ENCODE measurements at regions not wholly inside any gene's neighbourhood (a gene's known extent, or its start where the extent isn't known, plus 50 kb on each side); places are given as distances from the start of the nearest gene placed in this dataset.
A peak's percentile ranks its signal among the peaks of the same experiment; 100 is the strongest.

DNA sequence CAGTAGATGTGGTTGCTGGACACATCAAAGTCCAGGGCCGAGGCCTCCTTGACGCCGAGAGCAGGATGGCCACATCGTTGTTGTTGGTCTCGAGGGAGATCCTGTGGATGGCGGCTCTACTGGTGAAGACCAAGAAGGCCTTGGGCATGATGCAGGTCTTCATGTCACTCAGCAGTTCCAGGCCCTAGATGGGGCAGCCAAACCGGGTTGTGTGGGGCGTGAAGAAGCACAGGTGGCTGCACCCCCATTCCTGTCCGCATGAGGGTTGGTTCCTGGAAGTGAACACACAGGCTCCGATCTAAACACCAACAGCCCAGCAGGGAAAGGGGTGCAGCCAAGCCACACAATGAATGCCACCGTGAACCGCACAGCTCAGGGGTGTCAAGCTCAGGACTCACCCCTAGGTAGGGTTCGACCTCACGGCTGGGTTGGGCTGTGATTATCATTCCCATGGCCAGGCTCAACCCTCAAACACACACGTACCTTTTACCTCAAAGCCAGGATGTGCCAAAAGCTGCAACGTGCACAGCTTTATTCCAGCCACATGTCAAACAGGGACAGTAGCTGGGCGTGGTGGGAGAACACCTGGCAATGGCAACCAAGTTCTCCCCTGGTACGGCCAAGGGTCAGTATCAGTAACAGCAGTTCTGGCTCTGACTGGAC lies 132.3 kb downstream of the CRYBB2 start:
- DNase-seq: no peak

GRCh38 chr22:25352294-25352680 lies 132.8 kb downstream of the CRYBB2 start:
- no peak for DNase-seq

DNA sequence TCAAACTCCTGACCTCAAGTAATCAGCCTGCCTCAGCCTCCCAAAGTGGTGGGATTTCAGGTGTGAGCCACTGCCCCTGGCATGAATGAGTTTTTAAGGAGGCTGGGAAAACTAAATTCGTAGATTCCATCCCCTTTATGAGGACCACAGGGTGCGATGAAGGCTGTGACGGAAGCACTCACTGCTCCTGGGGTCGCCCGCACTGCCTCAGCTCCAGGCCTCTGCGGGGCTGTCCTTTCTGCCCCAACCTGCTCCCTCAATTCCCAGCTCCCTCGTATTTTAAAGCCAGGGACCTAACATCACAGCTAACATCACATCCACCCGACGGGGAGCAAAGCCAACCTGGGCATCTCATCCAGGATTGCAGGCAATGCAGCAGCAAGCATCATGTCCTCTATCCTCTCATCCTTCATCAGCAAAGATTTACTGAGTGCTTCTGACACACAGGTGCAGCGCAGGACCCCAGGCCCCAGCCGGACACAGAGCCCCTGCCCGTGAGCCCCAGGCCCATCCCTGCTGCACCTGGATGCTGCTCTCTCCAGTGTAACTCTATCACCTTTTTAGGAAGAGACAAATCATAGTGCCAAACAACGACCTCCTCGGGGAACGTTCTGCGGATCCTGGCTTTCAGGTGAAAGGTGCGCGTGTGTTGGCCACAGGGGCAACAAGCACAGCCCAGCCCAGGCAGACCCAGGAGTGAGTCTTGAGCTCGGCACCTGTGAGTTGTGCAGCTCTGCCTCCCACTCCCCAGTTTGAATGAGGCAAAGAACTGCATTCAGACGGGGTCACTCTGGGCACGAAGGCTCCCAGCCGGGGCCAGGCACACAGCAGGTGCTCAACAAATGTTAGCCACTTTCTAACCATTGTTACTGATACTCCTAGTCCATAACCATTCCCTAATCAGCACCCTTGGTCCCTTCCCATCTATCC lies 134.3 kb downstream of the CRYBB2 start:
- DNase-seq: no peak

GRCh38 chr22:25354456-25354855 lies 135.0 kb downstream of the CRYBB2 start:
- no peak for DNase-seq

DNA sequence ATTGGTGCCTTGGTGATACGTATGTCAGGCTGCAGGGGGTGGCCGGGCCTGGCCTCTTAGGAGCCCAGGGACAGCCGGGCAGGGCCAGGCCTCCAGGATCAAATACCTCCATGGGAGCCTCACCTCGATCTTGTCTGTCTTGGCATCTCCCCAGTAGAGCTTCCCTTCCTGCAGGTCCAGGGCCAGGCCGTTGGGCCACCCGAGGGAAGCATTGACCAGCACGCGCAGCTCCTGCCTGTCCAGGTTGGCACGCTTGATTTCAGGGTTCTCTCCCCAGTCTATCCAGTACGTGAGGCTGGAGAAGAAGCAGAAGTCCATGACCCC lies 137.7 kb downstream of the CRYBB2 start:
- DNase-seq: no peak

GRCh38 chr22:25357606-25358420 lies 138.4 kb downstream of the CRYBB2 start:
- DNase-seq: no peak

- no peak for DNase-seq
Observed at GRCh38 chr22:25358421-25359170, 139.2 kb downstream of the CRYBB2 start.

GRCh38 chr22:25359601-25360261 lies 140.3 kb downstream of the CRYBB2 start:
- no peak for DNase-seq

DNA sequence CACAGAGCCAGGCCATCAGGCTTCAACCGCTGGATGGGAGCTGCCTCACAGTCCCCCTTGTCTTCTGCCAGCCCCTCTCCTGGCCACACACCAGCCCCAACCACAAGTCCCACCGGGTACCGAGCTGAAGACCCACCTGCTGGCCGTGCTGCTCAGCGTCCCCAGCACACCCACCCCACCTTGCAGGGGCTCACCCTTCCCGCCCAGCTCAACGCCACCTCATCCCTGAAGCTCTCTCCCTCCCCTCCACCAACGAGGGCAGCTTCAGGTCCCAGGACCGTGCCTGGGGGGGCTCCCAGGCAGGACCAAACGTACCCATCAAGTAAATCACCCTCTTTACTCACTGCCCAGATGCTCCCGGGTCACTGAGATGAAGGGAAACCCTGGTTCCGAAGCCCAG lies 141.0 kb downstream of the CRYBB2 start:
- DNase-seq: no peak

- DNase-seq: no peak
Observed at GRCh38 chr22:25360891-25361645, 141.6 kb downstream of the CRYBB2 start.

DNA sequence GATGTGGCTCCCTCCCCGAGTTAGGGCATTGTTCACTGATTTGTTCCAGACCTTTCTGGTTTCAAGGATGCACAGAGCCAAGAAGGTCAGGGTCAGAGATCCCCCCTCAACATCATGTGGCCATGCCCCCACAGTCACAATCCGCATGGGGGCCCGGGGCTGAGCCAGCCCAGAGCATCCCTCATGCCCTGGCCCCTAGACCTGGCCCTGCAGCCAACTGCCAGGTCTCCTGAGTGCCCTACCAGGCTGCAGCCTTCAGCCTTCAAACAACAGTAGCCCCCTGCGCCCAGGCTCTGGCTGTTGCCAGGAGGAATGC lies 142.4 kb downstream of the CRYBB2 start:
- no peak for DNase-seq

- peak; percentile 72 for DNase-seq
Observed at GRCh38 chr22:25362215-25362882, 142.9 kb downstream of the CRYBB2 start.

DNA sequence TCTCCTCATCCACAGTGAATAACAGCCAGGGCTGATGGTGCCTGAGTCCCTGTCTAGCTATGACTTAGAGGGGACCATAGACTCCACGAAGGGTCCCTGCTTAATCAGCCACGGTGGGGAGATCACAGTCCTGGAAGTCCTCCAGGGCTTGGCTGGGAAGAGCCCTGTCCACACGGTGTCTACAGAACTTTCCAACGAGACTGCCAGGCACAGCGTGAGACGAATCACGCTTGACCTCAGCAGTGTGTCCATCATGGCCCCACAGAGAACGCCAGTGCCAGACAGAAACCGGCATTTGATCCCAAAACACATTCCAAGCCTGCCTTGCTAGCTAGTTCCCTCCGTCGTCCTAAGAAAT lies 143.4 kb downstream of the CRYBB2 start:
- DNase-seq: no peak

- DNase-seq: no peak
Observed at GRCh38 chr22:25363474-25363873, 144.0 kb downstream of the CRYBB2 start.

GRCh38 chr22:25364281-25364680 lies 144.8 kb downstream of the CRYBB2 start:
- DNase-seq: no peak

- no peak for DNase-seq
Observed at GRCh38 chr22:25364736-25365241, 145.3 kb downstream of the CRYBB2 start.

- no peak for DNase-seq
Observed at GRCh38 chr22:25365491-25366261, 146.2 kb downstream of the CRYBB2 start.

DNA sequence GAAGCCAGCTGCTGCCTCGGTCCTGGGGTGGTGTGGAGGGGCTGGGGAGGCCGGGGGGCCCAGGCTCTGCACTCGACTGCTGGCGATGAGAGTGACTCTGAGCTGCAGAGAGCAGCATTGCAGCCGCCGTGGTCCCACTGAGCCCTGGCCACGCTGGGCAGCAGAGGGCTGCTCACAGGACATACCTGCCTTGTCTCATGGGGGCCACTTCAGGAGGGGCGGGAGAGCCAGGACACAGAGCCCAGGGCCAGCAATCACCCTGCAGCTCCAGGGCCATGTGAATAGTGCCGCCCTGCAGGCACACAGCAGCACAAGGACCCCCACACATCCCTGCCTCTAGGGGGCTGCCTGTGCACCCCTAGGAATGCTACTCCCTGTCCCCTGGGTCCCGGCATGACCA lies 147.0 kb downstream of the CRYBB2 start:
- DNase-seq: no peak

- no peak for DNase-seq
Observed at GRCh38 chr22:25366876-25367466, 147.5 kb downstream of the CRYBB2 start.

GRCh38 chr22:25367756-25368155 lies 148.3 kb downstream of the CRYBB2 start:
- DNase-seq: no peak
